Activated naive CD8-positive, alpha-beta T cell treated with anti-CD3 and anti-CD28 coated beads, Interleukin-2, amount 10 ng/mL, durations not matched to agents 7 days and 5 days (primary cell): ENCODE measurements at regions not wholly inside any gene's neighbourhood (a gene's known extent, or its start where the extent isn't known, plus 50 kb on each side); places are given as distances from the start of the nearest gene placed in this dataset.

Experiments
- ATAC-seq: fragments of 150-1000 bp; cut with Tn5 transposase; one replicate; pipeline ENCODE4 v1.10.0; 2021; ENCODE audit warnings: low read depth, moderate library complexity
- POLR2A ChIA-PET: fragments of 350-600 bp; sonication (Branson Sonifier 250); formaldehyde crosslinking; loops from one replicate; lab custom pipeline; 2021; ENCODE audit warnings: antibody characterized with exemption; lab: Charles Lee
- DNase-seq: peaks from one replicate; pipeline ENCODE4 v3.0.0; 2021
- H3K27ac Mint-ChIP-seq: one replicate; pipeline ENCODE4 v1.8.0; 2022; ENCODE audit warnings: mild to moderate bottlenecking, mixed read lengths
- H3K27me3 Mint-ChIP-seq: one replicate; pipeline ENCODE4 v1.8.0; 2022; ENCODE audit warnings: mild to moderate bottlenecking, moderate library complexity, mixed read lengths
- H3K36me3 Mint-ChIP-seq: one replicate; pipeline ENCODE4 v1.8.0; 2021; ENCODE audit warnings: mild to moderate bottlenecking, mixed read lengths
- H3K4me1 Mint-ChIP-seq: one replicate; pipeline ENCODE4 v1.8.0; 2021; ENCODE audit warnings: mixed read lengths
- H3K4me3 Mint-ChIP-seq: one replicate; pipeline ENCODE4 v1.8.0; 2022; ENCODE audit warnings: mild to moderate bottlenecking, moderate library complexity, mixed read lengths
- H3K9me3 Mint-ChIP-seq: one replicate; pipeline ENCODE4 v1.8.0; 2021; ENCODE audit warnings: mixed read lengths

GRCh38 chr6:1086446-1087153 lies 225.3 kb upstream of the FOXQ1 start:
- H3K36me3 Mint-ChIP-seq, result no peaks in the 10 kb centered on the region
- H3K27me3 Mint-ChIP-seq, result peaks cover 2% of the 10 kb centered on the region
- no peak overlapping the region for H3K27ac Mint-ChIP-seq
- no peaks in the 10 kb centered on the region for H3K4me1 Mint-ChIP-seq
- no peaks in the 10 kb centered on the region for H3K9me3 Mint-ChIP-seq
- ATAC-seq (no peak), DNase-seq (no peak)
- POLR2A ChIA-PET, result no interaction called here
- no peak overlapping the region for H3K4me3 Mint-ChIP-seq

GRCh38 chr6:1082285-1082935 lies 229.5 kb upstream of the FOXQ1 start:
- DNase-seq, result no peak
- Mint-ChIP-seq H3K4me3 (no peak overlapping the region), H3K4me1 (no peaks in the 10 kb centered on the region), H3K27ac (no peak overlapping the region), H3K9me3 (no peaks in the 10 kb centered on the region), H3K27me3 (peaks cover 3% of the 10 kb centered on the region), H3K36me3 (no peaks in the 10 kb centered on the region)
- POLR2A ChIA-PET, result no interaction called here
- no peak for ATAC-seq

GRCh38 chr6:1081551-1082284 lies 230.2 kb upstream of the FOXQ1 start:
- Mint-ChIP-seq H3K36me3 (no peaks in the 10 kb centered on the region), H3K9me3 (no peaks in the 10 kb centered on the region), H3K27me3 (peaks cover 3% of the 10 kb centered on the region), H3K27ac (no peak overlapping the region), H3K4me3 (no peak overlapping the region), H3K4me1 (no peaks in the 10 kb centered on the region)
- DNase-seq (no peak), ATAC-seq (no peak)
- POLR2A ChIA-PET, result no interaction called here

- peaks cover 3% of the 10 kb centered on the region for H3K27me3 Mint-ChIP-seq
- H3K36me3 Mint-ChIP-seq, result no peaks in the 10 kb centered on the region
- ATAC-seq, result no peak
- DNase-seq, result no peak
- no peaks in the 10 kb centered on the region for H3K4me1 Mint-ChIP-seq
- no peak overlapping the region for H3K27ac Mint-ChIP-seq
- no peak overlapping the region for H3K4me3 Mint-ChIP-seq
- POLR2A ChIA-PET, result no interaction called here
- no peaks in the 10 kb centered on the region for H3K9me3 Mint-ChIP-seq
Measured at GRCh38 chr6:1080453-1081337, 231.2 kb upstream of the FOXQ1 start.

GRCh38 chr6:1079525-1079924 lies 232.4 kb upstream of the FOXQ1 start:
- peaks cover 3% of the 10 kb centered on the region for H3K27me3 Mint-ChIP-seq
- no peak for DNase-seq
- H3K4me1 Mint-ChIP-seq, result no peaks in the 10 kb centered on the region
- POLR2A ChIA-PET, result no interaction called here
- ATAC-seq, result no peak
- no peaks in the 10 kb centered on the region for H3K36me3 Mint-ChIP-seq
- no peak overlapping the region for H3K27ac Mint-ChIP-seq
- H3K4me3 Mint-ChIP-seq, result no peak overlapping the region
- H3K9me3 Mint-ChIP-seq, result no peaks in the 10 kb centered on the region

- Mint-ChIP-seq H3K4me1 (no peaks in the 10 kb centered on the region), H3K4me3 (no peak overlapping the region), H3K27ac (no peak overlapping the region), H3K27me3 (peaks cover 3% of the 10 kb centered on the region), H3K9me3 (no peaks in the 10 kb centered on the region), H3K36me3 (no peaks in the 10 kb centered on the region)
- ATAC-seq (no peak), DNase-seq (no peak)
- POLR2A ChIA-PET, result no interaction called here
Measured at GRCh38 chr6:1077478-1078416, 234.2 kb upstream of the FOXQ1 start.

GRCh38 chr6:1076531-1077459 lies 235.1 kb upstream of the FOXQ1 start:
- Mint-ChIP-seq H3K36me3 (no peaks in the 10 kb centered on the region), H3K4me3 (no peak overlapping the region), H3K27ac (no peak overlapping the region), H3K9me3 (no peaks in the 10 kb centered on the region), H3K4me1 (no peaks in the 10 kb centered on the region), H3K27me3 (peaks cover 3% of the 10 kb centered on the region)
- no peak for ATAC-seq
- POLR2A ChIA-PET, result no interaction called here
- DNase-seq, result no peak

GRCh38 chr6:1075880-1076279 lies 236.0 kb upstream of the FOXQ1 start:
- Mint-ChIP-seq H3K4me3 (no peak overlapping the region), H3K27ac (no peak overlapping the region), H3K36me3 (no peaks in the 10 kb centered on the region), H3K9me3 (no peaks in the 10 kb centered on the region), H3K27me3 (peaks cover 3% of the 10 kb centered on the region), H3K4me1 (no peaks in the 10 kb centered on the region)
- ATAC-seq, result no peak
- POLR2A ChIA-PET, result no interaction called here
- no peak for DNase-seq

- Mint-ChIP-seq H3K36me3 (no peaks in the 10 kb centered on the region), H3K4me3 (no peak overlapping the region), H3K4me1 (no peaks in the 10 kb centered on the region), H3K27ac (no peak overlapping the region), H3K27me3 (peaks cover 3% of the 10 kb centered on the region), H3K9me3 (no peaks in the 10 kb centered on the region)
- no peak for DNase-seq
- POLR2A ChIA-PET, result no interaction called here
- ATAC-seq, result no peak
Measured at GRCh38 chr6:1075444-1075843, 236.5 kb upstream of the FOXQ1 start.

GRCh38 chr6:1070085-1070521 lies 241.8 kb upstream of the FOXQ1 start:
- Mint-ChIP-seq H3K36me3 (no peaks in the 10 kb centered on the region), H3K4me3 (no peak overlapping the region), H3K9me3 (no peaks in the 10 kb centered on the region), H3K4me1 (no peaks in the 10 kb centered on the region), H3K27me3 (peaks cover 8% of the 10 kb centered on the region), H3K27ac (no peak overlapping the region)
- ATAC-seq, result no peak
- no peak for DNase-seq
- POLR2A ChIA-PET, result no interaction called here

- Mint-ChIP-seq H3K9me3 (no peaks in the 10 kb centered on the region), H3K4me3 (no peak overlapping the region)
Measured at GRCh38 chr6:1068905-1069304, 243.0 kb upstream of the FOXQ1 start.

GRCh38 chr6:1068068-1068467 lies 243.8 kb upstream of the FOXQ1 start:
- ATAC-seq, result no peak
- POLR2A ChIA-PET, result no interaction called here
- Mint-ChIP-seq H3K36me3 (no peaks in the 10 kb centered on the region), H3K4me1 (no peaks in the 10 kb centered on the region), H3K9me3 (no peaks in the 10 kb centered on the region), H3K4me3 (no peak overlapping the region), H3K27ac (no peak overlapping the region), H3K27me3 (peaks cover 8% of the 10 kb centered on the region)
- DNase-seq, result no peak

More at GRCh38 chr6:1068905-1069304, 243.0 kb upstream of the FOXQ1 start:
- H3K27ac Mint-ChIP-seq, result no peak overlapping the region
- ATAC-seq (no peak), DNase-seq (no peak)
- peaks cover 8% of the 10 kb centered on the region for H3K27me3 Mint-ChIP-seq
- H3K36me3 Mint-ChIP-seq, result no peaks in the 10 kb centered on the region
- no peaks in the 10 kb centered on the region for H3K4me1 Mint-ChIP-seq
- POLR2A ChIA-PET, result no interaction called here
